GM21737 (cell line): ENCODE measurements at regions not wholly inside any gene's neighbourhood (a gene's known extent, or its start where the extent isn't known, plus 50 kb on each side); places are given as distances from the start of the nearest gene placed in this dataset.
"Not testable (repeated sequence)": the region's sequence is repeated elsewhere in the genome, so short reads cannot be mapped to it uniquely, and the experiment has no call there.

Experiments used
- ATAC-seq: cut with Tn5 transposase; IDR thresholded peaks from one replicate; pipeline ENCODE4 v1.9.1; 2021; ENCODE audit warnings: mild to moderate bottlenecking, moderate library complexity; ENCODE audit not compliant: unreplicated experiment

GRCh38 chr11:112310848-112311247, 50.2 kb upstream of the PLET1 start:
- ATAC-seq, result no peak

GRCh38 chr11:112315057-112315720, 54.5 kb upstream of the PLET1 start:
- no peak for ATAC-seq

- ATAC-seq, result no peak
These were observed 55.4 kb upstream of the PLET1 start for GRCh38 chr11:112315861-112316739.

GRCh38 chr11:112316971-112317370, 56.3 kb upstream of the PLET1 start:
- no peak for ATAC-seq

GRCh38 chr11:112318184-112318591, 57.5 kb upstream of the PLET1 start:
- no peak for ATAC-seq

- no peak for ATAC-seq
These were observed 58.0 kb upstream of the PLET1 start for GRCh38 chr11:112318661-112319060.

- no peak for ATAC-seq
These were observed 60.0 kb upstream of the PLET1 start for GRCh38 chr11:112320668-112321067.

GRCh38 chr11:112321501-112322172, 61.0 kb upstream of the PLET1 start:
- no peak for ATAC-seq

- ATAC-seq, result no peak
These were observed 61.6 kb upstream of the PLET1 start for GRCh38 chr11:112322173-112322790.

- ATAC-seq, result no peak
These were observed 73.7 kb upstream of the PLET1 start for GRCh38 chr11:112334381-112334780.

- ATAC-seq, result no peak
These were observed 75.8 kb upstream of the PLET1 start for GRCh38 chr11:112336356-112336886.

- ATAC-seq, result no peak
These were observed 78.9 kb upstream of the PLET1 start for GRCh38 chr11:112339566-112339965.

- no peak for ATAC-seq
These were observed 82.8 kb upstream of the PLET1 start for GRCh38 chr11:112343368-112344039.

- ATAC-seq, result no peak
These were observed 83.4 kb upstream of the PLET1 start for GRCh38 chr11:112344040-112344413.

GRCh38 chr11:112345166-112345565, 84.5 kb upstream of the PLET1 start:
- no peak for ATAC-seq

GRCh38 chr11:112345706-112346105, 85.0 kb upstream of the PLET1 start:
- no peak for ATAC-seq

- ATAC-seq, result no peak
These were observed 85.9 kb upstream of the PLET1 start for GRCh38 chr11:112346586-112346985.

- ATAC-seq, result no peak
These were observed 87.9 kb upstream of the PLET1 start for GRCh38 chr11:112348480-112349029.

GRCh38 chr11:112351423-112351822, 90.8 kb upstream of the PLET1 start:
- not testable (repeated sequence) for ATAC-seq

- ATAC-seq, result no peak
These were observed 92.2 kb upstream of the PLET1 start for GRCh38 chr11:112352907-112353306.
